HG03045 (cell line): ENCODE measurements at regions not wholly inside any gene's neighbourhood (a gene's known extent, or its start where the extent isn't known, plus 50 kb on each side); places are given as distances from the start of the nearest gene placed in this dataset.

Experiments used
- ATAC-seq: cut with Tn5 transposase; IDR thresholded peaks from one replicate; pipeline ENCODE4 v1.9.1; 2021; ENCODE audit warnings: mild to moderate bottlenecking, moderate library complexity; ENCODE audit not compliant: unreplicated experiment

GRCh38 chr5:161134956-161135355, 282.9 kb upstream of the ATP10B start:
- ATAC-seq, result no peak

GRCh38 chr5:161134083-161134482, 282.1 kb upstream of the ATP10B start:
- no peak for ATAC-seq

- ATAC-seq, result no peak
These were observed 263.9 kb upstream of the ATP10B start for GRCh38 chr5:161115941-161116340.

- ATAC-seq, result no peak
These were observed 260.4 kb upstream of the ATP10B start for GRCh38 chr5:161112371-161112770.

GRCh38 chr5:161105525-161105924, 253.5 kb upstream of the ATP10B start:
- no peak for ATAC-seq

GRCh38 chr5:161098516-161098915, 246.5 kb upstream of the ATP10B start:
- no peak for ATAC-seq

- no peak for ATAC-seq
These were observed 244.6 kb upstream of the ATP10B start for GRCh38 chr5:161096581-161096980.

GRCh38 chr5:161095953-161096352, 243.9 kb upstream of the ATP10B start:
- ATAC-seq, result no peak

GRCh38 chr5:161094411-161094810, 242.4 kb upstream of the ATP10B start:
- no peak for ATAC-seq

- no peak for ATAC-seq
These were observed 241.1 kb upstream of the ATP10B start for GRCh38 chr5:161093100-161093499.

- no peak for ATAC-seq
These were observed 237.6 kb upstream of the ATP10B start for GRCh38 chr5:161089569-161089968.

GRCh38 chr5:161086461-161086860, 234.4 kb upstream of the ATP10B start:
- no peak for ATAC-seq

- ATAC-seq, result no peak
These were observed 233.0 kb upstream of the ATP10B start for GRCh38 chr5:161085056-161085455.

GRCh38 chr5:161084115-161084514, 232.1 kb upstream of the ATP10B start:
- ATAC-seq, result no peak

- no peak for ATAC-seq
These were observed 226.8 kb upstream of the ATP10B start for GRCh38 chr5:161078793-161079192.

GRCh38 chr5:161077936-161078545, 226.0 kb upstream of the ATP10B start:
- no peak for ATAC-seq

GRCh38 chr5:161077496-161077895, 225.5 kb upstream of the ATP10B start:
- ATAC-seq, result no peak

- ATAC-seq, result no peak
These were observed 212.8 kb upstream of the ATP10B start for GRCh38 chr5:161064781-161065180.

GRCh38 chr5:161064297-161064696, 212.3 kb upstream of the ATP10B start:
- no peak for ATAC-seq

- no peak for ATAC-seq
These were observed 206.8 kb upstream of the ATP10B start for GRCh38 chr5:161058781-161059180.

GRCh38 chr5:161051920-161052500, 200.0 kb upstream of the ATP10B start:
- no peak for ATAC-seq

GRCh38 chr5:161047024-161047423, 195.0 kb upstream of the ATP10B start:
- ATAC-seq, result no peak

GRCh38 chr5:161042862-161043261, 190.9 kb upstream of the ATP10B start:
- no peak for ATAC-seq
